Erythroblast (primary cell): ENCODE measurements at regions not wholly inside any gene's neighbourhood (a gene's known extent, or its start where the extent isn't known, plus 50 kb on each side); places are given as distances from the start of the nearest gene placed in this dataset.

Source experiments
- DNase-seq, 2 experiments: peaks; one replicate each; lab custom pipeline; 2025; lab: John Stamatoyannopoulos, UW
- GATA1 ChIP-seq: IDR thresholded peaks from 2 replicates; pipeline ENCODE4 v1.6.1; 2011; ENCODE audit warnings: low read depth, mild to moderate bottlenecking, control low read depth, low read length, moderate library complexity
- POLR2A ChIP-seq: IDR thresholded peaks from 2 replicates; pipeline ENCODE4 v1.6.1; 2011; ENCODE audit warnings: mild to moderate bottlenecking, low read length

DNA sequence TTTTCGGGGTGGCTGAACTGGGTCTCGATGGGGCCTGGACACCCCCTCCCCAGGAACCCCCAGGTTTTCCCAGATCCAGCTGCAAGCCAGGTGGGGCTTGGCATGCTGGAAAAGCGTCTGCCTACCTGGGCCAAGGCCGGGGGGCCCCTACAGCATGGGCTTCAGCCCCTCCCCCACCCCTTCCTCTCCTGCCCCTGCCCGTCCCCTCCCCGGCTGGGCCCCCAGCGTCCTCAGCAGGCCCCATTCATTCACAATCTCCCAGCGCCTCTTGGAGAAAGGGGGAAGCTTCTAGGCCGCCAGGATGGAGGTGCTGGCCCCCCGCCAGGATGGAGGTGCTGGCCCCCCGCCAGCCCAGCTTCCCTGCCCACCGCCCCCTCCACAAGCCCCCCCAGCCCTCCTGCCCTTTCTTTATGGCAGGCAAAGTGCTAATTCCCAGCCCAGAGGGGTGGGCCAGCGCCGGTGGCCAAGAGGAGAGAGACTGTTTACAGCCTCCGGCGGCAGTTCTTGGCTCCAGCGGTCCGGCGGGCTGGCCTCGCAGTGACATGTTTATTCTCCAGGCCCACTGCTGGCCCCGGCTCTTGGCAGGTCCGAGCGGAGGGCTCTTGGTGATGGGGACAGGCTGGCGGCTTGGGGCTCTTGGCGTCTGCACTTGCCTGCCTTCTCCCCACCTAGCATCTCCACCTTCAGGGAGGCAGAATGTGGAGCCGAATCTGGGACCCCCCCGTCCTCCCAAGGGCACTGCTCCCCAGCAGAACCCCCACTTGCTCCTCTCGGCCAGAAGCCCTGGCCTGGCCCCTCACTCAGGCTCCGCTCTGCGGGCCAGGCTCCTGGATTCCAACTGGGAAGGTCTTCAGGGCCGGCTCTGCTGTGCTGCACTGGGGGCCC lies 94.4 kb upstream of the CIBAR2 start:
- no peak for DNase-seq
- TF ChIP-seq GATA1 (no peak), POLR2A (no peak)

DNA sequence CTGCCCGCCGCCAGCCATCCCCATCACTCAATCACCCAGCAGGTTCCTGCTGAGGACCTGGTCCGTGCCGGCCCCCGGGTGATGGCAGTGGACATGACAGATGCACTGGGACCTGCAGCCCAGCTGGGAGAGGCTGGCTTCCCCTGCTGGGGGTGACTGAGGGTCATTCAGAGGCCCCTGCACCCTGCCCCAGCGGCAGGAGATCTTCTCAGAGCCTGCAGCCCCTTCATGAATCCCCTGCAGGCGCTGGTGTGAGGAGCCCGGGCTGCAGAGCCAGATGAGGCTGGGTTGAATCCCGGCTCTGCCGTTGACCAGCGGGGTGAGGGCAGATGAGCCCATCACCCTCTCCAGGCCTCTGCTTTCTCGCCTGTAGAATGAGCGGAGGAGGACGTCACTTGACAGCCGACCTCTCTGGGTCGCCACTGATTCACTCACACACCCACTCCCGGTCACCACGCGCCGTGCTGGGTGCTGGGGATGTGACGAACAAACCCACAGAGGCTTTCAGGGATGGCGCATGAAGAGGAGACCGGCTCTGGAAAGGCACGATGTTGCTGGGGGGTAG lies 95.2 kb upstream of the CIBAR2 start:
- TF ChIP-seq POLR2A: no peak
- TF ChIP-seq GATA1: no peak
- no peak for DNase-seq

DNA sequence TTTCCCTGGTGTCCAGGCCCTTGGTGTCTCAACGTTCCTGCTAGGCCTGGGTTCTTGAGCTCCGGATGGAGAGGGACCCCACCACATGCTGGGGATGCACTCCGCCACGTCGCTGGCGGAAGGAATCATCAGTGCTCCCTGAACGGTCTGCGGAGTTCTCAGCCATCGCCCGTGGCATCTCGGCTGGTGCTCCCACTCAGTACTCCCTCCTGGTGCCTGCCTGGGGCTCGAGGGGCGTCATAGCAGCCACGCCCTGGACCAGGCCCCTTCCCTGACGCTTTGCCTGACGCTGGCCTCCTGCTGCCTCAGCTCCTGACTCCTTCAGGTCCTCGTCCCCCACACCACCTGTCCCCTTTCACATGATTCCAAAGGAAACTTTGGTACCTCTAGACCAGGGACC lies 95.9 kb upstream of the CIBAR2 start:
- no peak for DNase-seq
- no peak for TF ChIP-seq POLR2A
- no peak for TF ChIP-seq GATA1

DNA sequence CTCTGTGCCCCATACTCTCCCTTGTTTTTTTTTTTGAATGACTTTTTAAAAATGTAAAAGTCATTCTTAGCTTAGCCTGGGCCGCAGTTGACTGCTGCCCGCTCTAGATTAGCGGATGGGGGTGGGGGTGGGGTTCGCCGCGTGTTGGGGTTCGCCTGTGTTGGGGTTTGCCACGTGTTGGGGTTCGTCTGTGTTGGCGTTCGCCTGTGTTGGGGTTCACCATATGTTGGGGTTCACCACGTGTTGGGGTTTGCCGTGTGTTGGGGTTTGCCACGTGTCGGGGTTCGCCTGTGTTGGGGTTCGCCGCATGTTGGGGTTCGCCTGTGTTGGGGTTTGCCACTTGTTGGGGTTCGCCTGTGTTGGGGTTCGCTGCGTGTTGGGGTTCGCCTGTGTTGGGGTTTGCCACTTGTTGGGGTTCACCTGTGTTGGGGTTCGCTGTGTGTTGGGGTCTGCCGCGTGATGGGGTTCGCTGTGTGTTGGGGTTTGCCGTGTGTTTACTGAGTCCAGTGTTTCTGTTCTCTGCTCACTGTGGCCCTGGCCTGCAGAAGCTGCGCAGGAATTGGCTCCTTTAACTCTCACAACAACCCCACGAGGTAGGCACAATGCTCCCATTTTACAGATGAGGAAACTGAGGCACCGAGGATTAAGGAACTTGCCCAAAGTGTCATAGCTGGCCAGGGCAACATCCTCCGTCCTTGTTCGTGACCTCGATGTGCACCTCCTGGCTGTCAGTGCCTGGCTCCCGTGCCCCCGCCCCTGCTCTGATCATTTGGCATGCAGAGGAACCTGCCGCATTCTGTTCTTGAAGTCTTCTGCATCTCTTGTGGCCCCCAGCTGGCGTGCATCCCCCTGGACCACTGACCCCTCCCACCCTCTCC lies 96.6 kb upstream of the CIBAR2 start:
- no peak for DNase-seq
- no peak for TF ChIP-seq POLR2A
- TF ChIP-seq GATA1: no peak

DNA sequence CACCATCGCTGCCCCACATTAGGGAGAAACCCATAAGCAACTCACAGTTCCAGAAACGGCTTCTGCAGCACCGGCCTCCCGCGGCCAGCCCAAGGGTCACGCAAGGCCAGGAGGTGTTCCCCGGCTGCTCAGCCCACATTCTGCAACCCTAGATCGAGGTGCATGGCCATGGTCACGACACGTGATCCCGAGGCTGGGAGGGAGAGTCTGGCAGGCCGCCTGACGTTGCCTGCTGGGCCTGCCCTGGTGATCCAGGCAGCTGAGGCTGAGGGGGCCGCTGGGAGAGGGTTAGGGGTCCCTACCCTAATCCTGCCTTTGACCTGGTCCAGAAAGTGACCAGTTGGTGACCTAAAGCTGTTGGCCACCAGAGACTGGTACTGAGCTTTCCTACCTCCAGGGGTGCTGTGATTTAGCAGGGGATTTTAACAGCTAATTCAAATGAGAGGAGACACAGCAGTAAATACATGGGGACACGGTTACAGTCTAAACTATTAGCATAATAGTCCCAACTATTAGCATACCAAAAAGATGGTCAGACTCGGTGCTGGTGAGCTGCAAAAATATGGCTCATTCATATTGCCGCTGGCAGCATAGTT lies 97.4 kb upstream of the CIBAR2 start:
- TF ChIP-seq POLR2A (no peak), GATA1 (no peak)
- no peak for DNase-seq

DNA sequence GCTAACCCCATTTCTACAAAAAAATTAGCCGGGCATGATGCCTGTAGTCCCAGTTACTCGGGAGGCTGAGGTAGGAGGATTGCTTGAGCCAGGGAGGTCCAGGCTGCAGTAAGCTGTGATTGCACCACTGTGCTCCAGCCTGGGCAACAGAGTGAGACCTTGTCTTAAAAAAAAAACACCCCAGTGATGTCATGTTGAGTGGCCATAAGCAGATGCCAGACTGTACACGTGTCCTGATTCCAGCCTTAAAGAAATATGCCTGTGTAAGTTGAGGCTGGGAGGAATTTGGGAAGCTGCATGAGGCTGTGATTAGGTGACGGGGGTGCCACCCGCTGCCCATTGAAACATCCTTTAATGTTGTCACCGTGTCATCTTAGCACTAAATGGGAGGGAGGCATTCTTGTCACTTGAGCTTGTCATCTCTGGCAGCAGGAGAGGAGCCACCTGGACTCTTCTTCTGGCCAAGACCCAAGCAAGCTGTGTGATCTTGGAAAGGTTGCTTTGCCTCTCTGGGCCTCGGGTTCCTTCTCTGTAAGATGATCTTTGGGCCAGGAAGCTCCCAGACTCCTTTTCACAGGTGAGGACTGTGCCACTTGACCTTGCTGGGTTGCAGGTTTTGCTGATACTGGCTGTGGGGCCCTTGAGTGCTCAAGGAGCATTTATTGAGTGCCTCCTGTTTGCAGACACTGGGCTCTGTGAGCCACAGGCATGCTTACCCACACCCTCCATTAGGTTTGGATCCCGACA lies 98.3 kb upstream of the CIBAR2 start:
- TF ChIP-seq POLR2A (no peak), GATA1 (no peak)
- no peak for DNase-seq

DNA sequence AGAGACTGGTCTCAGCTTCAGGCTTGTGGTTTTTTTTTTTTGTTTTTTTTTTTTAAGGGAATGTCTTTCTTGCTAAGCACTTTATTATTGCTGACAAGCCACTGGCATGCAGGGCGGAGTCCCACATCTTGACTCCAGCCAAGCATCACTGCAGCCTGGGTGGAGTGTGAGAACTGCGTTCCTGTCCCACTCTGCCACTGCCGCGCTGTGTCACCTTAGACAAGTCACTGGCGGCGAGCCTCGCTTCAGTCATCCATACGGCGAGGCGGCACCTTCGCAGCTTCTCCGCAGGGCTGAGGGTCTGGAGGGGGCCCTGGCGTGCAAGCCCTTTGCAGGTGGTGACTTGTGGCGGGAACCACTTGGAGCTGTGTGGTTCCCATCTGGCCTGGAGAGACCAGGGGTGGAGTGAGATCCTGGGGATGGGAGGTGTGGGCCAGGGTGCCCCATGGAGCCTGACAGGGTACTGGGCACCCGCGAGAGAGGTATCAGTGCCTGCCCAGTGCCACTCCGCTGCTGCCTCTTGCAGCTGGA lies 99.1 kb upstream of the CIBAR2 start:
- no peak for DNase-seq
- TF ChIP-seq POLR2A (no peak), GATA1 (no peak)

DNA sequence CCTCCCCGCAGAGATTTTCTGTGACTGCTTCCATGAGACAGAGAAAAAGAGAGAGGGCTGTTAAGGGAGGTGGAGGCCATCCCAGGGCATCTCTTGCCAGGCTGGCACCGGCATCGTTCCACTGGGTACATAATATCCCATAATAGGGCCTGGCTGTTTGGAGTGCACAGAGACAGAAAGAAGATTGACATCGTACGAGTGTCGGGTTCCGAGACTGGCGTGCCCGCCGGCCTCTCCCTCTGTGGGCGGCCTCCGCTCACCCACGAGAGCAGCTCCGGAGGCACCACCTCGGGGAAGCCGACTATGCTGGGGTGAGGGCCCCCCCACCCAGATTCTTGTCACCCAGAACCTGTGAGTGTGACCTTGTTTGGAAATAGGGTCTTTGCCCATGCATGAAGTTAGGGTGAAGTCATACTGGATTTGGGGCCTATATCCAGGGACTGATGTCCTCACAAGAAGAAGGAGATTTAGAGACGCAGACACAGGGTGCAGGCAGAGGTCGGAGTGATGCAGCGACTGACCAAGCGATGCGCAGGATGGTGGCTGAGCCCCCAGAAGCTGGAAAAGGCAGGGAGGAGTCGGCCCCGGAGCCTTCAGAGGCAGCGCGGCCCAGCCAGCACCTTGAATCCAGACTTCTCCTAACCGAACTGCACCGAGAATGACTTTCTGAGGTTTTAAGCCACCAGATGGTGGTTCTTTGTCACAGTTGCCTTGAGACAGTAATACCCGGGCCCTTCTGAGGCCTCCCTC lies 101.8 kb upstream of the CIBAR2 start:
- no peak for DNase-seq
- TF ChIP-seq POLR2A (no peak), GATA1 (no peak)

DNA sequence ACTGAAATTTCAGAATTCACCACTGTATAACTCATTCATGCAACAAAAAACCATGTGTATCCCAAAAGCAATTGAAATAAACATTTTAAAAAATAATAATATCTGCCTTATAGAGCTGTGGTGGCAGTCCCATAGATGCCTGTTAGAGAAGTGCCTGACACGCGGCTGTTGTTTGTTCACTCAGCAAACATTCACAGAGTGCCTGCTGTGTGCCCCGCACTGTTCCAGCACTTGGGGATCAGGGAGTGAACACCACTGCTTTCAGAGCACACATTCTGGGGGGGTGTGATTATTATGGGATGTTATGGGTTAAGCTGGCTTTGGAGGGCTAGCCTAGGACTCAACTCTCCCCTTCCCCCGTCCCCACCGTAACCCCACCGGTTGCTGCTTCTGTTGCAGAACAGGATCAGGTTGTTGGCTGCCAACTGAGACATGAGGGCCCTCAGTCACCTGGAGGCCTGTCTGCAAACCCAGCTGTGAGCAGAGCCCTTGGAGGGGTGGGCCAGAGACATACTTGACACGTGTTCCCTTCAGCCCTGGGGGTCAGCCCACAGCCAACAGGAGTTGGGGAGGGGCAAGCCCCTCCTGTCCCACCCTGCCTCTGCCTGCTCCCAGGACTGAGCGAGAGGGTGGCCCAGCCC lies 103.3 kb upstream of the CIBAR2 start:
- DNase-seq: no peak
- TF ChIP-seq GATA1: no peak

DNA sequence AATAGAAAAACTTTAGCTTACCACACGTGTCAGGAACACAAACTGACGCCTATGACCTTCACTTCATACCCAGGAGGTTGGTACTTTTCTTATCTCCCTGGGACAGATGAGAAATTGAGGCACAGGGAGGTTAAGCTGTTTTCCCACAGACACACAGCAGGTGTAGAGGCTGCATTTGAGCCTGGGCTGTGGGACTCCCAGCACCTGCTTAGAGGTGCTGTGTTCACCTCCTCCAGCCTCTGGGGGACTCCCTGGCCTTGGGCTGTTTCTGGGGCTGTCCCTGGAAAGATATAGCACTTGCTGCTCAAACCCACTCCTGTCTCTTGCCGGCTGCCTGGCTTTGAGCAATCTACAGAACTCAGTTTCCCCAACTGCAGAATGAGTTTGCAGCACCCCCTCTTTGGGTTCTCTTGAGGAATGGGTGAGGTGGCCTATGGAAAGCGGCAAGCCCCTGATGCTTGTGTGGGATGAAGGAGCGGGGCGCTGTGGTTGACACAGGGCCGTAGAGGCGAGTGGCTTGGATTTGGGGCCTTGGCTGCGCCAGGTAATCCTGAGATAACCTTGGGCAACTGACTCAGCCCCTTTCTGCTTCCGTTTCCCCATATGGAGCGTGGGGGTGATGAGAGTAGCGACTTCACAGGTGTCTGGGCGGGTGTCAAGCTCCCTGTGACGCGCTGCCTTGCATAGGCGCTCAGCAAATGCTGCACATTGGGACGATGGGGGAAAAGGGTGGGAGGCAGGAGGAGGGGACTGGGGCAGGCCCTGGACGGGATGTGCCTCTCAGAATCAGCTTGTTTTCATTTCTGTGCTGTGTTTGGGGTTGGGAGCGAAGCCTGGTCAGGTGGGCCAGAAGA lies 104.5 kb upstream of the CIBAR2 start:
- TF ChIP-seq POLR2A (no peak), GATA1 (no peak)
- no peak for DNase-seq
